ENCODE measurements at regions not wholly inside any gene's neighbourhood (a gene's known extent, or its start where the extent isn't known, plus 50 kb on each side); places are given as distances from the start of the nearest gene placed in this dataset.

- TF ChIP-seq CTCF (IDR thresholded peaks at IDR 0.05) (no peak), POLR2A (IDR thresholded peaks at IDR 0.05) (no peak)
These were observed 1674.6 kb downstream of the LRRC4C start for GRCh38 chr11:39784873-39785272.
